Endothelial cell of umbilical vein (primary cell): ENCODE measurements at regions not wholly inside any gene's neighbourhood (a gene's known extent, or its start where the extent isn't known, plus 50 kb on each side); places are given as distances from the start of the nearest gene placed in this dataset.

Experiments used
- BruUV-seq: library from RNA; stranded (reverse); fragments of 400-500 nt; replicated peaks from 2 replicates; lab custom pipeline; 2021; lab: Mats Ljungman, UMichigan
- CTCF ChIA-PET: fragments of 300-600, 350-600 bp; sonication (Branson Sonifier 250); formaldehyde crosslinking; loops from one replicate; lab custom pipeline; 2021; ENCODE audit warnings: antibody characterized with exemption, inconsistent platforms; lab: Charles Lee
- POLR2A ChIA-PET: fragments of 300-600, 350-600 bp; sonication (Branson Sonifier 250); formaldehyde crosslinking; loops from one replicate; lab custom pipeline; 2021; ENCODE audit warnings: antibody characterized with exemption, inconsistent platforms; lab: Charles Lee
- DNase-seq: peaks from one replicate; pipeline ENCODE4 v3.0.0-alpha.2; 2011; ENCODE audit warnings: low read depth, low spot score
- FAIRE-seq: peaks from 2 replicates; lab custom pipeline; 2011; peaks lifted over from hg19 to GRCh38; lab: Jason Lieb, UNC
- H2AFZ ChIP-seq: 2 replicates; pipeline ENCODE4 v1.6.0; 2012; ENCODE audit warnings: low read depth, low read length, control low read depth, inconsistent platforms
- H3K27ac ChIP-seq: 2 replicates; pipeline ENCODE4 v1.5.1; 2011; ENCODE audit warnings: low read depth, mild to moderate bottlenecking, control low read depth, low read length, moderate library complexity; ENCODE audit not compliant: insufficient read depth
- H3K27me3 ChIP-seq, 2 experiments: 2 replicates each; pipeline versions ENCODE4 v1.6.0 to v1.6.1; 2011; ENCODE audit warnings: low read length in 2 of 2, mixed read lengths in 1 of 2; ENCODE audit not compliant: control insufficient read depth in 2 of 2, insufficient read depth in 2 of 2
- H3K36me3 ChIP-seq, 2 experiments: 2 replicates in 1 of 2; 3 replicates in 1 of 2; pipeline ENCODE4 v1.5.1; 2011; ENCODE audit warnings: low read length in 2 of 2, mild to moderate bottlenecking in 1 of 2, moderate library complexity in 1 of 2; ENCODE audit not compliant: control insufficient read depth in 2 of 2, insufficient read depth in 2 of 2; ENCODE audit errors: extremely low read depth in 1 of 2
- H3K4me1 ChIP-seq: 3 replicates; pipeline ENCODE4 v1.5.1; 2011; ENCODE audit warnings: mild to moderate bottlenecking, low read length; ENCODE audit not compliant: control insufficient read depth, insufficient read depth; ENCODE audit errors: extremely low read depth
- H3K4me2 ChIP-seq: 2 replicates; pipeline ENCODE4 v1.6.1; 2011; ENCODE audit warnings: low read length, control low read depth, mixed read lengths; ENCODE audit not compliant: insufficient read depth
- H3K4me3 ChIP-seq, 3 experiments: fragments of 200-600 bp in 1 of 3; sonication (generic), shearing (Covaris generic) in 1 of 3; replicated peaks in 1 of 3; 2 replicates each; pipeline ENCODE4 v1.5.1; 2011 to 2016; ENCODE audit warnings: control low read depth in 3 of 3, low read length in 3 of 3, mild to moderate bottlenecking in 2 of 3, inconsistent platforms in 1 of 3, low read depth in 1 of 3, moderate library complexity in 1 of 3; ENCODE audit not compliant: insufficient read depth in 1 of 3
- H3K79me2 ChIP-seq: 2 replicates; pipeline ENCODE4 v1.6.0; 2012; ENCODE audit warnings: low read length, inconsistent platforms; ENCODE audit not compliant: control insufficient read depth, insufficient read depth
- H3K9ac ChIP-seq: replicated peaks from 2 replicates; pipeline ENCODE3; 2011; ENCODE audit warnings: low read length, control low read depth; ENCODE audit not compliant: insufficient read depth; ENCODE audit errors: extremely low read depth
- H3K9me1 ChIP-seq: replicated peaks from 3 replicates; pipeline ENCODE4 v1.6.0; 2011; ENCODE audit warnings: mild to moderate bottlenecking, low read length; ENCODE audit not compliant: control insufficient read depth, insufficient read depth; ENCODE audit errors: extremely low read depth
- H3K9me3 ChIP-seq: replicated peaks from 2 replicates; pipeline ENCODE4 v1.5.1; 2012; ENCODE audit warnings: low read length, inconsistent platforms; ENCODE audit not compliant: control insufficient read depth, insufficient read depth
- H4K20me1 ChIP-seq: replicated peaks from 2 replicates; pipeline ENCODE3; 2011; ENCODE audit warnings: mild to moderate bottlenecking, low read length; ENCODE audit not compliant: control insufficient read depth, insufficient read depth; ENCODE audit errors: extremely low read depth
- CTCF ChIP-seq, 2 donors: IDR thresholded peaks; 1 replicate in 1 of 2; 2 replicates in 1 of 2; pipeline ENCODE4 v1.5.1; 2011; ENCODE audit warnings: low read length in 2 of 2, mild to moderate bottlenecking in 2 of 2, moderate library complexity in 2 of 2, control low read depth in 1 of 2, inconsistent platforms in 1 of 2, low read depth in 1 of 2; ENCODE audit not compliant: insufficient read depth in 1 of 2; ENCODE audit errors: extremely low read depth in 1 of 2
- EZH2 ChIP-seq: IDR thresholded peaks from 2 replicates; pipeline ENCODE4 v1.6.1; 2012; ENCODE audit warnings: borderline replicate concordance, low read depth, mild to moderate bottlenecking, moderate library complexity, low read length, inconsistent platforms; ENCODE audit not compliant: severe bottlenecking
- FOS ChIP-seq: IDR thresholded peaks from 2 replicates; pipeline ENCODE4 v1.6.1; 2011; ENCODE audit warnings: mild to moderate bottlenecking, low read length, moderate library complexity, borderline replicate concordance; ENCODE audit not compliant: insufficient read depth
- GATA2 ChIP-seq: IDR thresholded peaks from 2 replicates; pipeline ENCODE4 v1.7.0; 2011; ENCODE audit warnings: low read depth, mild to moderate bottlenecking, moderate library complexity, mixed read lengths, low read length; ENCODE audit not compliant: insufficient read length, insufficient read depth
- JUN ChIP-seq: IDR thresholded peaks from 2 replicates; pipeline ENCODE4 v1.6.1; 2011; ENCODE audit warnings: borderline replicate concordance, low read depth; ENCODE audit not compliant: insufficient read length, insufficient read depth
- MAX ChIP-seq: IDR thresholded peaks from 2 replicates; pipeline ENCODE4 v1.6.1; 2011; ENCODE audit not compliant: insufficient read depth, insufficient read length
- MYC ChIP-seq: IDR thresholded peaks from one replicate; pipeline ENCODE4 v1.6.1; 2011; ENCODE audit warnings: mild to moderate bottlenecking, low read depth, low read length
- POLR2A ChIP-seq: IDR thresholded peaks from 2 replicates; pipeline ENCODE4 v1.6.1; 2012; ENCODE audit warnings: low read depth, mild to moderate bottlenecking, control low read depth, low read length
- POLR2AphosphoS5 ChIP-seq: IDR thresholded peaks from 2 replicates; pipeline ENCODE4 v1.6.1; 2012; ENCODE audit warnings: low read depth, mild to moderate bottlenecking, control low read depth, low read length, moderate library complexity; ENCODE audit not compliant: insufficient read depth
- dilution Hi-C: fragments of 300-500 bp; cut with MboI; formaldehyde crosslinking; loops from one replicate; pipeline ENCODE4 v1.15.0; 2019; ENCODE audit warnings: low sequenced_read_pairs; ENCODE audit not compliant: extremely low pct_ligation_motif_present
- intact Hi-C: fragments of 100-400 bp; cut with micrococcal nuclease; formaldehyde crosslinking; loops from one replicate; pipeline ENCODE4 v1.10.0; 2022

- no peak overlapping the region for H3K4me2 ChIP-seq
- H3K36me3 ChIP-seq, result no peaks in the 10 kb centered on the region
- no peak overlapping the region for H3K27ac ChIP-seq
- TF ChIP-seq CTCF (IDR thresholded peaks at IDR 0.05; ENCODE audit: extremely low read depth in 1 of 2, insufficient read depth in 1 of 2, low read depth in 1 of 2, low read length in 2 of 2) (no peak), POLR2A (no peak), GATA2 (no peak), POLR2AphosphoS5 (no peak), EZH2 (no peak), JUN (no peak), FOS (no peak), MYC (no peak), MAX (no peak)
- CTCF ChIA-PET, result no interaction called here
- no peaks in the 10 kb centered on the region for H3K79me2 ChIP-seq
- BruUV-seq, result no TSS peak
- DNase-seq, result no peak
- POLR2A ChIA-PET, result no interaction called here
- FAIRE-seq, result no peak
- no peaks in the 10 kb centered on the region for H4K20me1 ChIP-seq
- dilution Hi-C loops, result no loop called here
- no peaks in the 10 kb centered on the region for H3K4me1 ChIP-seq
- no peak overlapping the region for H3K9ac ChIP-seq
- H3K4me3 ChIP-seq, result no peak overlapping the region
- H3K9me1 ChIP-seq, result no peaks in the 10 kb centered on the region
- no peaks in the 10 kb centered on the region for H3K9me3 ChIP-seq
- no peak overlapping the region for H2AFZ ChIP-seq
- H3K27me3 ChIP-seq, result peaks cover 4 to 13% of the 10 kb centered on the region in 2 experiments
- intact Hi-C loops, result no loop called here
Measured at GRCh38 chr6:33964387-33964786, 160.6 kb upstream of the MLN start.
